Endothelial cell of umbilical vein (primary cell): ENCODE measurements at regions not wholly inside any gene's neighbourhood (a gene's known extent, or its start where the extent isn't known, plus 50 kb on each side); places are given as distances from the start of the nearest gene placed in this dataset.

Experiments
- BruUV-seq: library from RNA; stranded (reverse); fragments of 400-500 nt; replicated peaks from 2 replicates; lab custom pipeline; 2021; lab: Mats Ljungman, UMichigan
- CTCF ChIA-PET: fragments of 300-600, 350-600 bp; sonication (Branson Sonifier 250); formaldehyde crosslinking; loops from one replicate; lab custom pipeline; 2021; ENCODE audit warnings: antibody characterized with exemption, inconsistent platforms; lab: Charles Lee
- POLR2A ChIA-PET: fragments of 300-600, 350-600 bp; sonication (Branson Sonifier 250); formaldehyde crosslinking; loops from one replicate; lab custom pipeline; 2021; ENCODE audit warnings: antibody characterized with exemption, inconsistent platforms; lab: Charles Lee
- DNase-seq: peaks from one replicate; pipeline ENCODE4 v3.0.0-alpha.2; 2011; ENCODE audit warnings: low read depth, low spot score
- FAIRE-seq: peaks from 2 replicates; lab custom pipeline; 2011; peaks lifted over from hg19 to GRCh38; lab: Jason Lieb, UNC
- H2AFZ ChIP-seq: 2 replicates; pipeline ENCODE4 v1.6.0; 2012; ENCODE audit warnings: low read depth, low read length, control low read depth, inconsistent platforms
- H3K27ac ChIP-seq: 2 replicates; pipeline ENCODE4 v1.5.1; 2011; ENCODE audit warnings: low read depth, mild to moderate bottlenecking, control low read depth, low read length, moderate library complexity; ENCODE audit not compliant: insufficient read depth
- H3K27me3 ChIP-seq, 2 experiments: 2 replicates each; pipeline versions ENCODE4 v1.6.0 to v1.6.1; 2011; ENCODE audit warnings: low read length in 2 of 2, mixed read lengths in 1 of 2; ENCODE audit not compliant: control insufficient read depth in 2 of 2, insufficient read depth in 2 of 2
- H3K36me3 ChIP-seq, 2 experiments: 2 replicates in 1 of 2; 3 replicates in 1 of 2; pipeline ENCODE4 v1.5.1; 2011; ENCODE audit warnings: low read length in 2 of 2, mild to moderate bottlenecking in 1 of 2, moderate library complexity in 1 of 2; ENCODE audit not compliant: control insufficient read depth in 2 of 2, insufficient read depth in 2 of 2; ENCODE audit errors: extremely low read depth in 1 of 2
- H3K4me1 ChIP-seq: 3 replicates; pipeline ENCODE4 v1.5.1; 2011; ENCODE audit warnings: mild to moderate bottlenecking, low read length; ENCODE audit not compliant: control insufficient read depth, insufficient read depth; ENCODE audit errors: extremely low read depth
- H3K4me2 ChIP-seq: 2 replicates; pipeline ENCODE4 v1.6.1; 2011; ENCODE audit warnings: low read length, control low read depth, mixed read lengths; ENCODE audit not compliant: insufficient read depth
- H3K4me3 ChIP-seq, 3 experiments: fragments of 200-600 bp in 1 of 3; sonication (generic), shearing (Covaris generic) in 1 of 3; replicated peaks in 1 of 3; 2 replicates each; pipeline ENCODE4 v1.5.1; 2011 to 2016; ENCODE audit warnings: control low read depth in 3 of 3, low read length in 3 of 3, mild to moderate bottlenecking in 2 of 3, inconsistent platforms in 1 of 3, low read depth in 1 of 3, moderate library complexity in 1 of 3; ENCODE audit not compliant: insufficient read depth in 1 of 3
- H3K79me2 ChIP-seq: 2 replicates; pipeline ENCODE4 v1.6.0; 2012; ENCODE audit warnings: low read length, inconsistent platforms; ENCODE audit not compliant: control insufficient read depth, insufficient read depth
- H3K9ac ChIP-seq: replicated peaks from 2 replicates; pipeline ENCODE3; 2011; ENCODE audit warnings: low read length, control low read depth; ENCODE audit not compliant: insufficient read depth; ENCODE audit errors: extremely low read depth
- H3K9me1 ChIP-seq: replicated peaks from 3 replicates; pipeline ENCODE4 v1.6.0; 2011; ENCODE audit warnings: mild to moderate bottlenecking, low read length; ENCODE audit not compliant: control insufficient read depth, insufficient read depth; ENCODE audit errors: extremely low read depth
- H3K9me3 ChIP-seq: replicated peaks from 2 replicates; pipeline ENCODE4 v1.5.1; 2012; ENCODE audit warnings: low read length, inconsistent platforms; ENCODE audit not compliant: control insufficient read depth, insufficient read depth
- H4K20me1 ChIP-seq: replicated peaks from 2 replicates; pipeline ENCODE3; 2011; ENCODE audit warnings: mild to moderate bottlenecking, low read length; ENCODE audit not compliant: control insufficient read depth, insufficient read depth; ENCODE audit errors: extremely low read depth
- CTCF ChIP-seq, 2 donors: IDR thresholded peaks; 1 replicate in 1 of 2; 2 replicates in 1 of 2; pipeline ENCODE4 v1.5.1; 2011; ENCODE audit warnings: low read length in 2 of 2, mild to moderate bottlenecking in 2 of 2, moderate library complexity in 2 of 2, control low read depth in 1 of 2, inconsistent platforms in 1 of 2, low read depth in 1 of 2; ENCODE audit not compliant: insufficient read depth in 1 of 2; ENCODE audit errors: extremely low read depth in 1 of 2
- EZH2 ChIP-seq: IDR thresholded peaks from 2 replicates; pipeline ENCODE4 v1.6.1; 2012; ENCODE audit warnings: borderline replicate concordance, low read depth, mild to moderate bottlenecking, moderate library complexity, low read length, inconsistent platforms; ENCODE audit not compliant: severe bottlenecking
- FOS ChIP-seq: IDR thresholded peaks from 2 replicates; pipeline ENCODE4 v1.6.1; 2011; ENCODE audit warnings: mild to moderate bottlenecking, low read length, moderate library complexity, borderline replicate concordance; ENCODE audit not compliant: insufficient read depth
- GATA2 ChIP-seq: IDR thresholded peaks from 2 replicates; pipeline ENCODE4 v1.7.0; 2011; ENCODE audit warnings: low read depth, mild to moderate bottlenecking, moderate library complexity, mixed read lengths, low read length; ENCODE audit not compliant: insufficient read length, insufficient read depth
- JUN ChIP-seq: IDR thresholded peaks from 2 replicates; pipeline ENCODE4 v1.6.1; 2011; ENCODE audit warnings: borderline replicate concordance, low read depth; ENCODE audit not compliant: insufficient read length, insufficient read depth
- MAX ChIP-seq: IDR thresholded peaks from 2 replicates; pipeline ENCODE4 v1.6.1; 2011; ENCODE audit not compliant: insufficient read depth, insufficient read length
- MYC ChIP-seq: IDR thresholded peaks from one replicate; pipeline ENCODE4 v1.6.1; 2011; ENCODE audit warnings: mild to moderate bottlenecking, low read depth, low read length
- POLR2A ChIP-seq: IDR thresholded peaks from 2 replicates; pipeline ENCODE4 v1.6.1; 2012; ENCODE audit warnings: low read depth, mild to moderate bottlenecking, control low read depth, low read length
- POLR2AphosphoS5 ChIP-seq: IDR thresholded peaks from 2 replicates; pipeline ENCODE4 v1.6.1; 2012; ENCODE audit warnings: low read depth, mild to moderate bottlenecking, control low read depth, low read length, moderate library complexity; ENCODE audit not compliant: insufficient read depth
- dilution Hi-C: fragments of 300-500 bp; cut with MboI; formaldehyde crosslinking; loops from one replicate; pipeline ENCODE4 v1.15.0; 2019; ENCODE audit warnings: low sequenced_read_pairs; ENCODE audit not compliant: extremely low pct_ligation_motif_present
- intact Hi-C: fragments of 100-400 bp; cut with micrococcal nuclease; formaldehyde crosslinking; loops from one replicate; pipeline ENCODE4 v1.10.0; 2022

GRCh38 chr2:78465707-78466106 lies 559.8 kb upstream of the REG3G start:
- BruUV-seq = no TSS peak
- Histone ChIP-seq H3K9me3 (no peaks in the 10 kb centered on the region), H4K20me1 (no peaks in the 10 kb centered on the region), H3K27me3 (no peaks in the 10 kb centered on the region), H3K4me1 (no peaks in the 10 kb centered on the region), H2AFZ (no peak overlapping the region), H3K4me3 (no peak overlapping the region), H3K9me1 (no peaks in the 10 kb centered on the region), H3K9ac (no peak overlapping the region), H3K4me2 (no peak overlapping the region), H3K36me3 (no peaks in the 10 kb centered on the region), H3K27ac (no peak overlapping the region), H3K79me2 (no peaks in the 10 kb centered on the region)
- FAIRE-seq = no peak
- TF ChIP-seq GATA2 = no peak
- TF ChIP-seq FOS = no peak
- no peak for TF ChIP-seq POLR2AphosphoS5
- no peak for TF ChIP-seq JUN
- TF ChIP-seq MAX = no peak
- no peak for TF ChIP-seq EZH2
- no peak for TF ChIP-seq MYC
- no peak for TF ChIP-seq POLR2A
- no peak for TF ChIP-seq CTCF (IDR thresholded peaks at IDR 0.05; ENCODE audit: extremely low read depth in 1 of 2, insufficient read depth in 1 of 2, low read depth in 1 of 2, low read length in 2 of 2)
- dilution Hi-C loops = no loop called here
- DNase-seq = no peak
- POLR2A ChIA-PET = no interaction called here
- CTCF ChIA-PET = no interaction called here
- intact Hi-C loops = no loop called here
